ENCODE measurements at regions not wholly inside any gene's neighbourhood (a gene's known extent, or its start where the extent isn't known, plus 50 kb on each side); places are given as distances from the start of the nearest gene placed in this dataset.

GRCh38 chr3:117786349-117786748 lies 1076.8 kb downstream of the TUSC7 start:
- in situ Hi-C loops (cut with MboI; ENCODE audit: low sequenced_read_pairs), result no loop called here

- in situ Hi-C loops (cut with MboI; ENCODE audit: low sequenced_read_pairs), result no loop called here
These were observed 1078.5 kb downstream of the TUSC7 start for GRCh38 chr3:117788061-117788460.

- in situ Hi-C loops (cut with MboI; ENCODE audit: low sequenced_read_pairs), result no loop called here
These were observed 1078.9 kb downstream of the TUSC7 start for GRCh38 chr3:117788506-117788905.

- in situ Hi-C loops (cut with MboI; ENCODE audit: low sequenced_read_pairs), result no loop called here
These were observed 1080.8 kb downstream of the TUSC7 start for GRCh38 chr3:117790235-117790987.

GRCh38 chr3:117793622-117794265 lies 1084.2 kb downstream of the TUSC7 start:
- in situ Hi-C loops (cut with MboI; ENCODE audit: low sequenced_read_pairs), result no loop called here

GRCh38 chr3:117798221-117798620 lies 1088.6 kb downstream of the TUSC7 start:
- in situ Hi-C loops (cut with MboI; ENCODE audit: low sequenced_read_pairs), result no loop called here

- in situ Hi-C loops (cut with MboI; ENCODE audit: low sequenced_read_pairs), result no loop called here
These were observed 1089.3 kb downstream of the TUSC7 start for GRCh38 chr3:117798687-117799386.

- in situ Hi-C loops (cut with MboI; ENCODE audit: low sequenced_read_pairs), result no loop called here
These were observed 1089.8 kb downstream of the TUSC7 start for GRCh38 chr3:117799387-117799735.

GRCh38 chr3:117801912-117802239 lies 1092.3 kb downstream of the TUSC7 start:
- in situ Hi-C loops (cut with MboI; ENCODE audit: low sequenced_read_pairs), result no loop called here

- in situ Hi-C loops (cut with MboI; ENCODE audit: low sequenced_read_pairs), result no loop called here
These were observed 1099.9 kb downstream of the TUSC7 start for GRCh38 chr3:117809186-117810081.

- in situ Hi-C loops (cut with MboI; ENCODE audit: low sequenced_read_pairs), result no loop called here
These were observed 1102.2 kb downstream of the TUSC7 start for GRCh38 chr3:117811786-117812185.

- in situ Hi-C loops (cut with MboI; ENCODE audit: low sequenced_read_pairs), result no loop called here
These were observed 1105.4 kb downstream of the TUSC7 start for GRCh38 chr3:117814975-117815374.

GRCh38 chr3:117817103-117817502 lies 1107.5 kb downstream of the TUSC7 start:
- in situ Hi-C loops (cut with MboI; ENCODE audit: low sequenced_read_pairs), result no loop called here

- in situ Hi-C loops (cut with MboI; ENCODE audit: low sequenced_read_pairs), result no loop called here
These were observed 1109.0 kb downstream of the TUSC7 start for GRCh38 chr3:117818592-117818991.

- in situ Hi-C loops (cut with MboI; ENCODE audit: low sequenced_read_pairs), result no loop called here
These were observed 1111.2 kb downstream of the TUSC7 start for GRCh38 chr3:117820658-117821299.

- in situ Hi-C loops (cut with MboI; ENCODE audit: low sequenced_read_pairs), result no loop called here
These were observed 1112.8 kb downstream of the TUSC7 start for GRCh38 chr3:117822416-117822815.

- in situ Hi-C loops (cut with MboI; ENCODE audit: low sequenced_read_pairs), result no loop called here
These were observed 1126.7 kb downstream of the TUSC7 start for GRCh38 chr3:117836296-117836695.

- in situ Hi-C loops (cut with MboI; ENCODE audit: low sequenced_read_pairs), result no loop called here
These were observed 1127.8 kb downstream of the TUSC7 start for GRCh38 chr3:117837391-117837790.

GRCh38 chr3:117842086-117842485 lies 1132.5 kb downstream of the TUSC7 start:
- in situ Hi-C loops (cut with MboI; ENCODE audit: low sequenced_read_pairs), result no loop called here

- in situ Hi-C loops (cut with MboI; ENCODE audit: low sequenced_read_pairs), result no loop called here
These were observed 1133.8 kb downstream of the TUSC7 start for GRCh38 chr3:117843356-117843755.

GRCh38 chr3:117844676-117845075 lies 1135.1 kb downstream of the TUSC7 start:
- in situ Hi-C loops (cut with MboI; ENCODE audit: low sequenced_read_pairs), result no loop called here
